ENCODE measurements at regions not wholly inside any gene's neighbourhood (a gene's known extent, or its start where the extent isn't known, plus 50 kb on each side); places are given as distances from the start of the nearest gene placed in this dataset.
"Not testable (repeated sequence)": the region's sequence is repeated elsewhere in the genome, so short reads cannot be mapped to it uniquely, and the experiment has no call there.

- Mint-ChIP-seq H3K27me3 (peaks cover 5% of the 10 kb centered on the region), H3K9me3 (ENCODE audit: low read depth) (no peaks in the 10 kb centered on the region), H3K4me3 (no peak overlapping the region), H3K4me1 (peaks cover 3% of the 10 kb centered on the region), H3K27ac (no peak overlapping the region), H3K36me3 (ENCODE audit: low read depth) (no peaks in the 10 kb centered on the region)
- POLR2A ChIA-PET: no interaction called here
- ATAC-seq (no peak), DNase-seq (no peak)
- intact Hi-C loops (cut with DNase I, micrococcal nuclease): no loop called here
- CTCF ChIA-PET: interaction anchor here (1.0 kb wide), 1 partner anchor 28 kb away, joined by 3 read pairs; no protein-coding TSS in a partner anchor
These were observed 228.2 kb downstream of the VAPA start for GRCh38 chr18:10142056-10142455.

DNA sequence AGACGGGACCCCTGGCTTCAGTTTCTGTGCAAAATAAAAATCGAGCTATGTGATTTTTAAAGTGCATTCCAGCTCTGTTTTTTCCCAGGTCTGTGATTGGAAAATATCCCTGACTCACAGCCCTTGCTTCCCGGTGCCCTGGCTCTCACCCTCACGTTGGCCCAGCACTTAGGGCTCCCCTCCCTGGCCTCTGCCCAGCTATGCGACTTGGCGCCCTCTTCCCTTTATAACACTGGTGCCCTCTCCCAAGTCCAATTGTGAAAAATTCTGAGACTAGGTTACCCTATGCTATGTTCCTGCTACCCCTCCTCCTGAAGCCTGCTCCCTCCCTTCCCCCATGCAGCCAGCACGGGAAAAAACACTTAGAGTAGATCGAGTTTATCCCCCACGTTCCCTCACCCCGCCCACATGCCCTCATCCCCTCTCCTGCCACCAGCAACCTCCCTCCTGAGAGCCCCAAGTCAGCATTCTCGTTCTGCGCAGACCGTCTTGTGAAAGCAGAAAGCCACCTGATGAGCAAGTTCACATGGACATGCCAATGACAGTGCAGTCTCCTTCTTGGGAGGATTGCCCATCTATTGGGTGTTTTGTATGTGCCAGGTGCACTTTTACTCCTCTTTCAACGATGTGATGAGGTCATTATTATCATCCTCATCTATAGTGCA, 228.8 kb downstream of the VAPA start:
- Mint-ChIP-seq H3K9me3 (ENCODE audit: low read depth) (no peaks in the 10 kb centered on the region), H3K36me3 (ENCODE audit: low read depth) (no peaks in the 10 kb centered on the region), H3K4me3 (no peak overlapping the region), H3K27ac (no peak overlapping the region), H3K4me1 (peaks cover 3% of the 10 kb centered on the region), H3K27me3 (peaks cover 5% of the 10 kb centered on the region)
- ChIA-PET CTCF (no interaction called here), POLR2A (no interaction called here)
- no peak for ATAC-seq
- DNase-seq: no peak
- intact Hi-C loops (cut with DNase I, micrococcal nuclease): no loop called here

GRCh38 chr18:10143596-10143995, 229.8 kb downstream of the VAPA start:
- H3K27me3 Mint-ChIP-seq: peaks cover 5% of the 10 kb centered on the region
- POLR2A ChIA-PET: no interaction called here
- CTCF ChIA-PET: no interaction called here
- H3K36me3 Mint-ChIP-seq (ENCODE audit: low read depth): no peaks in the 10 kb centered on the region
- intact Hi-C loops (cut with DNase I, micrococcal nuclease): no loop called here
- DNase-seq (no peak), ATAC-seq (no peak)
- no peak overlapping the region for H3K27ac Mint-ChIP-seq
- no peaks in the 10 kb centered on the region for H3K9me3 Mint-ChIP-seq (ENCODE audit: low read depth)
- H3K4me1 Mint-ChIP-seq: peaks cover 3% of the 10 kb centered on the region
- H3K4me3 Mint-ChIP-seq: no peak overlapping the region

- Mint-ChIP-seq H3K36me3 (ENCODE audit: low read depth) (no peaks in the 10 kb centered on the region), H3K9me3 (ENCODE audit: low read depth) (no peaks in the 10 kb centered on the region), H3K4me3 (no peak overlapping the region), H3K4me1 (no peaks in the 10 kb centered on the region), H3K27ac (no peak overlapping the region), H3K27me3 (peaks cover 3% of the 10 kb centered on the region)
- CTCF ChIA-PET: no interaction called here
- POLR2A ChIA-PET: no interaction called here
- DNase-seq (no peak), ATAC-seq (no peak)
- intact Hi-C loops (cut with DNase I, micrococcal nuclease): no loop called here
These were observed 231.7 kb downstream of the VAPA start for GRCh38 chr18:10145546-10145945.

- Mint-ChIP-seq H3K4me1 (no peaks in the 10 kb centered on the region), H3K9me3 (ENCODE audit: low read depth) (no peaks in the 10 kb centered on the region), H3K27ac (no peak overlapping the region), H3K4me3 (no peak overlapping the region), H3K36me3 (ENCODE audit: low read depth) (no peaks in the 10 kb centered on the region), H3K27me3 (peaks cover 3% of the 10 kb centered on the region)
- ChIA-PET POLR2A (no interaction called here), CTCF (interaction anchor here (0.6 kb wide), 1 partner anchor 848 kb away, joined by 3 read pairs; no protein-coding TSS in a partner anchor)
- intact Hi-C loops (cut with DNase I, micrococcal nuclease): no loop called here
- ATAC-seq: no peak
- DNase-seq: no peak
These were observed 233.4 kb downstream of the VAPA start for GRCh38 chr18:10147226-10147625.

- ATAC-seq (no peak), DNase-seq (no peak)
- Mint-ChIP-seq H3K9me3 (ENCODE audit: low read depth) (no peaks in the 10 kb centered on the region), H3K36me3 (ENCODE audit: low read depth) (no peaks in the 10 kb centered on the region), H3K4me1 (no peaks in the 10 kb centered on the region), H3K27me3 (peaks cover 1% of the 10 kb centered on the region), H3K4me3 (no peak overlapping the region), H3K27ac (no peak overlapping the region)
- ChIA-PET CTCF (interaction anchor here (0.6 kb wide), 1 partner anchor 848 kb away, joined by 3 read pairs; no protein-coding TSS in a partner anchor), POLR2A (no interaction called here)
- intact Hi-C loops (cut with DNase I, micrococcal nuclease): no loop called here
These were observed 233.9 kb downstream of the VAPA start for GRCh38 chr18:10147752-10148151.

GRCh38 chr18:10148189-10148929, 234.5 kb downstream of the VAPA start:
- POLR2A ChIA-PET: no interaction called here
- Mint-ChIP-seq H3K9me3 (ENCODE audit: low read depth) (no peaks in the 10 kb centered on the region), H3K4me3 (no peak overlapping the region), H3K27ac (no peak overlapping the region), H3K27me3 (no peaks in the 10 kb centered on the region), H3K36me3 (ENCODE audit: low read depth) (no peaks in the 10 kb centered on the region), H3K4me1 (no peaks in the 10 kb centered on the region)
- ATAC-seq (no peak), DNase-seq (no peak)
- CTCF ChIA-PET: no interaction called here
- intact Hi-C loops (cut with DNase I, micrococcal nuclease): no loop called here

GRCh38 chr18:10149768-10150556, 236.1 kb downstream of the VAPA start:
- ChIA-PET POLR2A (no interaction called here), CTCF (no interaction called here)
- Mint-ChIP-seq H3K27me3 (no peaks in the 10 kb centered on the region), H3K27ac (no peak overlapping the region), H3K4me3 (no peak overlapping the region), H3K9me3 (ENCODE audit: low read depth) (no peaks in the 10 kb centered on the region), H3K4me1 (no peaks in the 10 kb centered on the region), H3K36me3 (ENCODE audit: low read depth) (no peaks in the 10 kb centered on the region)
- ATAC-seq: no peak
- DNase-seq: no peak
- intact Hi-C loops (cut with DNase I, micrococcal nuclease): no loop called here

GRCh38 chr18:10150576-10150975, 236.8 kb downstream of the VAPA start:
- DNase-seq; POLR2A ChIA-PET; ATAC-seq; CTCF ChIA-PET; H3K36me3 Mint-ChIP-seq (ENCODE audit: low read depth); H3K4me1 Mint-ChIP-seq; intact Hi-C loops (cut with DNase I, micrococcal nuclease); H3K27me3 Mint-ChIP-seq; H3K4me3 Mint-ChIP-seq; H3K9me3 Mint-ChIP-seq (ENCODE audit: low read depth); H3K27ac Mint-ChIP-seq: not testable (repeated sequence)

GRCh38 chr18:10152475-10152874, 238.7 kb downstream of the VAPA start:
- POLR2A ChIA-PET: no interaction called here
- Mint-ChIP-seq H3K27ac (no peak overlapping the region), H3K27me3 (no peaks in the 10 kb centered on the region), H3K9me3 (ENCODE audit: low read depth) (no peaks in the 10 kb centered on the region), H3K36me3 (ENCODE audit: low read depth) (no peaks in the 10 kb centered on the region), H3K4me3 (no peak overlapping the region), H3K4me1 (no peaks in the 10 kb centered on the region)
- no peak for ATAC-seq
- no peak for DNase-seq
- intact Hi-C loops (cut with DNase I, micrococcal nuclease): no loop called here
- CTCF ChIA-PET: no interaction called here

DNA sequence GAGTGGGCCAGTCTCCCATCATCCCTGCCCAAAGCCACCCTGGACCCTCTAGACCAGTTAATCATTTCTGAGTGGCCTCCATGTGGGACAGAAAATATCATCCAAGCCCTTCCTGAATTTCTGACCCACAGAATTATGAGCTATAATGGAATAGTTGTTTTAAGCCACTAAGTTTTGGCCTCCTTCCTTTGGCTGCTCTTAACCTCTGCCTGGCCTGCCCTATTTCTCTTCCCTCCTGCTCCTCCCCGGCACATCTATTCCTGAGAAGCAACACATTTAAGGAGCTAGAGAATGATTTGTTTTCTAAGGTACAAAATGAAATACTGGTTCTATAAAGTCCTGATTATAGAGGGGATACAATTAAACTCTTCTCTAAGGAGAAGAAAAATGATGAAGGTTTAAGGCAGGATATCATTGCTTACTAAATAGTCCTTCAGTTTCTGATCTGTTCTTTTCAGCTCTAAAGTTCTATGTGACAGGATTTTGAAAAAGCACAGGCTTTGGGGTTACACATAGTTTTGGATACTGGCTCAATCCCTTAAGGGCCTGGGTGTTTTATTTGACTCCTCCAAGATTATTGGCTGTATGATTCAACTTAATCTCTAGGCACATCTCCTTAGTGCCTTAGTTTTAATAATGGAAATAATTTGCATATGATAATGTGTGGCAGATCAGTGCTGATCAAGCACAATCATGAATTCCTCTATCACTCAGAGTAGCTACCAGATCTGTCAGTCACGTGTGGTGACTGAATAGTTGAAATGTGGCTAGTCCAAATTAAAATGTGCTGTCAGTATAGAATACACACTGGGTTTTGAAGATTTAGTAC, 240.3 kb downstream of the VAPA start:
- ATAC-seq (no peak), DNase-seq (no peak)
- intact Hi-C loops (cut with DNase I, micrococcal nuclease): no loop called here
- H3K4me1 Mint-ChIP-seq: no peaks in the 10 kb centered on the region
- H3K4me3 Mint-ChIP-seq: no peak overlapping the region
- H3K27me3 Mint-ChIP-seq: no peaks in the 10 kb centered on the region
- no peaks in the 10 kb centered on the region for H3K36me3 Mint-ChIP-seq (ENCODE audit: low read depth)
- H3K27ac Mint-ChIP-seq: no peak overlapping the region
- POLR2A ChIA-PET: no interaction called here
- no peaks in the 10 kb centered on the region for H3K9me3 Mint-ChIP-seq (ENCODE audit: low read depth)
- CTCF ChIA-PET: no interaction called here

Data from activated CD4-positive, alpha-beta T cell treated with anti-CD3 and anti-CD28 coated beads for 36 hours (primary cell).